Uterus (tissue), 2 donors: ENCODE measurements at regions not wholly inside any gene's neighbourhood (a gene's known extent, or its start where the extent isn't known, plus 50 kb on each side); places are given as distances from the start of the nearest gene placed in this dataset.

Experiments used
- CTCF ChIP-seq, 4 experiments: fragments of 200-600 bp in 2 of 4; fragments of 450-650 bp in 2 of 4; sonication (generic) in 2 of 4; IDR thresholded peaks; one replicate each; pipeline ENCODE4 v1.5.1; 2016 to 2019; ENCODE audit warnings: antibody characterized with exemption in 4 of 4, mild to moderate bottlenecking in 2 of 4, moderate library complexity in 1 of 4
- POLR2A ChIP-seq, 2 donors: fragments of 450-650 bp; IDR thresholded peaks; one replicate each; pipeline ENCODE4 v1.6.1; 2016; ENCODE audit warnings: antibody characterized with exemption in 2 of 2, mild to moderate bottlenecking in 1 of 2, moderate library complexity in 1 of 2

- no peak for TF ChIP-seq POLR2A (IDR thresholded peaks at IDR 0.05)
- no peak for TF ChIP-seq CTCF (IDR thresholded peaks at IDR 0.05)
These were observed 332.9 kb downstream of the PTEN start for GRCh38 chr10:88196291-88196690.
